NCI-H2081 treated with DMSO at 0.1 percent for 48 hours (cell line): ENCODE measurements at regions not wholly inside any gene's neighbourhood (a gene's known extent, or its start where the extent isn't known, plus 50 kb on each side); places are given as distances from the start of the nearest gene placed in this dataset.
"Not testable (repeated sequence)": the region's sequence is repeated elsewhere in the genome, so short reads cannot be mapped to it uniquely, and the experiment has no call there.

Experiments
- DNase-seq: peaks from one replicate; lab custom pipeline; 2025; lab: John Stamatoyannopoulos, UW

DNA sequence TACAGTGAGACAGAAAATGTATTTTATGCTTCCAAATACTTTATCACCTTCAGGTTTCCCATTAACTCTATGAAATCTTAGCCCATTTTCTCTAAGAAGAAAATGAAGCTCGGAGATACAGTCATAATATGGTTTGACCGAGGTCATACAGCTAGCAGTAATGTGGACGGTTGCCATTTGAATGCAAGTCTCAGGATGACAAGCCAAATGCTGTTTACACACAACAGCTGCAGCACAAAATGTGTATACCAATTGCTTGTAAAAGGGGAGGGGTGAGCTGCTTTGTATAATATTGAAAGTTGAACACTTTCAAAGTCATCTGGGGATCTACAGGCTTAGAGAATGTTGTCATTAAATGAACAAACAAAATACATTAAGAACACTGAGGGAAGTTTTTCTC is 93.8 kb upstream of the FSIP2 start:
- DNase-seq, result no peak

DNA sequence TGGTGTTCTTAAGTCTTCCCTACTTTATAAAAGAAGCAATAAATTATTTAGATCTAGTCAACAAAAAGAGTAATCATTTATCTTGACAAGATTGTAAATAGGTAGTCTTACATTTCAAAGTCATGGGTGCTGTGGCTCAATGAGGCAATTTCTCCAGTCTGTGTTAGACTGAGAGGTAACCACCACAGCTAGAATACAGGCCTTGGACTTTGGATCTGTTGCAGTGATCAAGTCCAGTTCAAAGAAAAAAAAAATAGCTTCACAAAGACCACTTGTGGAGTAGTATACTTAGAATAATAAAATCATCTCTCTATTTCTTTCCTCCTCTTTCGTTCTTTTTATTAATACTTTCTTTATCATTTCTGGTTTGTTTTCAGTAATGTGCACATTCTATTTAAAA is 93.1 kb upstream of the FSIP2 start:
- DNase-seq, result no peak

DNA sequence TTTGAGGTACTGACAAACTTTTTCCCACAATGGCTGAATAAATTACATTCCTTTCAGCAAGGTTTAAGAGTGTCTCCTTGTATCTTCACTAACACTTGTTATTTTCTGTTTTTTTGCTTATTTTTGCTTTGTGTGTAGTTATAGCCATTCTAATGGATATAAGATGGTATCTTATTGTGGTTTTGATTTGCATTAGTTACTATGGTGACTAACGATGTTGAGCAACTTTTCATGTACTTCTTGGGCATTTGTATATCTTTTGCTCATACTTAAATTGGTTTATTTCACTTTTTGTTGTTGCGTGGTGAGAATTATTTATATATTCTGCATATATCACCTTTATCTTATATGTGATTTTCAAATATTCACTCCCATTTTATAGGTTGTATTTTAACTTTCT is 79.9 kb upstream of the FSIP2 start:
- DNase-seq, result no peak

GRCh38 chr2:185663811-185664210 is 74.8 kb upstream of the FSIP2 start:
- DNase-seq, result no peak

GRCh38 chr2:185664384-185664783 is 74.2 kb upstream of the FSIP2 start:
- DNase-seq, result no peak

DNA sequence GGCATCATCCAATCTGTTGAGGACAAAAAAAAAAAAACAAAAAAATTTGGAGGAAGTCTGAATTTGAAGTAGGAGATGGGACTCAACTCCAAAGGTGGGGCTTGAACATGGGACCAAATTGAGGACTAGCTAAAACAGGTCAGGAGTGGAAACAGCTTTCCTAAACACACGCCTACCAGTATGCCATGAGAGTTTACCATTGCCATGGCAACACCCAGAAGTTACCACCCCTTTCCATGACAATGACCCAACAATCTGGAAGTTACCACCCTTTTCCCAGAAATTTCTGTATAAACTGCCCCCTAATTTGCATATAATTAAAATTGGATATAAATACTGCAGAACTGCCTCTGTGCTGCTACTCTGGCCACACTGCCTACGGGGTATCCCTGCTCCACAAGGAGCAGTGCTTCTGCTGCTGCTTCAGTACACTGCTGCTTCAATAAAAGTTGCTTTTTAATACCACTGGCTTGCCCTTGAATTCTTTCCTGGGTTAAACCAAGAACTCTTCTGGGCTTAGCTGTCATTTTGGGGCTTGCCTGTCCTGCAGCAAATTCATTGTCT is 73.3 kb upstream of the FSIP2 start:
- DNase-seq, result no peak

- DNase-seq, result no peak
These were observed 71.2 kb upstream of the FSIP2 start for GRCh38 chr2:185667452-185667851.

- no peak for DNase-seq
These were observed 69.9 kb upstream of the FSIP2 start for GRCh38 chr2:185668710-185669109.

GRCh38 chr2:185674232-185674631 is 64.4 kb upstream of the FSIP2 start:
- no peak for DNase-seq

- DNase-seq, result no peak
These were observed 62.3 kb upstream of the FSIP2 start for GRCh38 chr2:185676316-185676715.

- DNase-seq, result not testable (repeated sequence)
These were observed 51.6 kb upstream of the FSIP2 start for GRCh38 chr2:185687001-185687400.

DNA sequence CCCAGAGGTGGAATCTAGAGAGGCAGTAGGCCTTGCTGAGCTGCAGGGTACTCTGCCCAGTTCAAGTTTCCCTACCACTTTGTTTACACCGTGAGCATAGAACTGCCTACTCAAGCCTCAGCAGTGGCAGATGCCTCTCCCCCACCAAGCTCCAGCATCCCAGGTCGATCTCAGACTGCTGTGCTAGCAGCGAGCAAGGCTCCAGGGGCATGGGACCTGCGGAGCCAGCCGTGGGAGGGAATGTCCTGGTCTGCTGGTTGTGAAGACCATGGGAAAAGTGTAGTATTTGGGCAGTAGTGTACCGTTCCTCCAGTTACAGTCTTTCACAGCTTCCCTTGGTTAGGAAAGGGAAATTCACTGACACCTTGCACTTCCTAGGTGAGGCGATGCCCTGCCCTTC is 50.6 kb upstream of the FSIP2 start:
- no peak for DNase-seq
